HEK293 (cell line): ENCODE measurements at regions not wholly inside any gene's neighbourhood (a gene's known extent, or its start where the extent isn't known, plus 50 kb on each side); places are given as distances from the start of the nearest gene placed in this dataset.

Source experiments
- CTCF ChIA-PET: fragments of 350-600 bp; formaldehyde crosslinking; extraction: SDS; loops from one replicate; lab custom pipeline; 2021; ENCODE audit warnings: antibody characterized with exemption; lab: Yijun Ruan, JAX
- POLR2A ChIA-PET: fragments of 300-600 bp; formaldehyde crosslinking; extraction: SDS; loops from one replicate; lab custom pipeline; 2020; ENCODE audit warnings: antibody characterized with exemption, inconsistent platforms; lab: Yijun Ruan, JAX
- H3K27ac ChIP-seq: fragments of 200-500 bp; sonication (Bioruptor generic); 2 replicates; pipeline ENCODE4 v1.5.1; 2014; ENCODE audit warnings: low read depth, low read length, control low read depth, inconsistent platforms; ENCODE audit errors: extremely low read depth
- H3K36me3 ChIP-seq, 2 experiments: fragments of 200-500 bp in 1 of 2; sonication (Bioruptor generic) in 1 of 2; 1 replicate in 1 of 2; 2 replicates in 1 of 2; pipeline ENCODE4 v1.5.1; 2014 to 2017; ENCODE audit warnings: inconsistent platforms in 2 of 2, low read length in 2 of 2; ENCODE audit not compliant: control insufficient read depth in 2 of 2, insufficient read depth in 1 of 2
- H3K4me1 ChIP-seq: fragments of 200-500 bp; sonication (Bioruptor generic); 2 replicates; pipeline ENCODE4 v1.5.1; 2014; ENCODE audit warnings: mild to moderate bottlenecking, low read length, inconsistent platforms; ENCODE audit not compliant: control insufficient read depth, insufficient read depth
- H3K4me3 ChIP-seq: 2 replicates; pipeline ENCODE4 v1.5.1; 2011; ENCODE audit warnings: low read depth, mild to moderate bottlenecking, control low read depth, low read length, moderate library complexity
- H3K9me3 ChIP-seq: fragments of 200-500 bp; sonication (Bioruptor generic); 2 replicates; pipeline ENCODE4 v1.5.1; 2014; ENCODE audit warnings: low read depth, low read length, inconsistent platforms; ENCODE audit not compliant: control insufficient read depth, insufficient read depth
- AEBP2 ChIP-seq: fragments of 450-650 bp; formaldehyde crosslinking; IDR thresholded peaks from 2 replicates; pipeline ENCODE4 v1.5.1; 2016; ENCODE audit warnings: missing biosample characterization, missing genetic modification characterization, borderline replicate concordance
- BCL11A ChIP-seq: fragments of 450-650 bp; formaldehyde crosslinking; IDR thresholded peaks from 2 replicates; pipeline ENCODE4 v1.5.1; 2016; ENCODE audit warnings: low read depth, missing biosample characterization, missing genetic modification characterization
- FEZF1 ChIP-seq: fragments of 450-650 bp; formaldehyde crosslinking; IDR thresholded peaks from 2 replicates; pipeline ENCODE4 v1.5.1; 2016; ENCODE audit warnings: missing biosample characterization, missing genetic modification characterization
- GFI1B ChIP-seq: fragments of 450-650 bp; formaldehyde crosslinking; IDR thresholded peaks from 2 replicates; pipeline ENCODE4 v1.5.1; 2016; ENCODE audit warnings: missing biosample characterization, missing genetic modification characterization
- KLF10 ChIP-seq: fragments of 450-650 bp; IDR thresholded peaks from 2 replicates; pipeline ENCODE4 v1.5.1; 2018; ENCODE audit warnings: missing biosample characterization, mild to moderate bottlenecking, missing genetic modification characterization
- KLF17 ChIP-seq: fragments of 450-650 bp; formaldehyde crosslinking; IDR thresholded peaks from 2 replicates; pipeline ENCODE4 v1.5.1; 2016; ENCODE audit warnings: missing biosample characterization, missing genetic modification characterization
- MZF1 ChIP-seq: fragments of 450-650 bp; formaldehyde crosslinking; IDR thresholded peaks from 2 replicates; pipeline ENCODE4 v1.5.1; 2017; ENCODE audit warnings: missing biosample characterization, missing genetic modification characterization, borderline replicate concordance
- TRIM28 ChIP-seq: IDR thresholded peaks from 2 replicates; pipeline ENCODE4 v1.6.1; 2011; ENCODE audit warnings: low read length, control low read depth, borderline replicate concordance
- TSHZ1 ChIP-seq: fragments of 450-650 bp; formaldehyde crosslinking; IDR thresholded peaks from 2 replicates; pipeline ENCODE4 v1.5.1; 2016; ENCODE audit warnings: missing biosample characterization, missing genetic modification characterization, borderline replicate concordance
- WT1 ChIP-seq: fragments of 450-650 bp; formaldehyde crosslinking; IDR thresholded peaks from 2 replicates; pipeline ENCODE4 v1.5.1; 2016; ENCODE audit warnings: missing biosample characterization, missing genetic modification characterization
- YY2 ChIP-seq: fragments of 450-650 bp; formaldehyde crosslinking; IDR thresholded peaks from 2 replicates; pipeline ENCODE4 v1.5.1; 2016; ENCODE audit warnings: missing biosample characterization, missing genetic modification characterization
- ZBTB1 ChIP-seq: fragments of 450-650 bp; formaldehyde crosslinking; IDR thresholded peaks from 2 replicates; pipeline ENCODE4 v1.5.1; 2016; ENCODE audit warnings: missing biosample characterization, missing genetic modification characterization
- ZBTB48 ChIP-seq: fragments of 450-650 bp; formaldehyde crosslinking; IDR thresholded peaks from 2 replicates; pipeline ENCODE4 v1.5.1; 2016; ENCODE audit warnings: missing biosample characterization, missing genetic modification characterization
- ZIC2 ChIP-seq: fragments of 450-650 bp; formaldehyde crosslinking; IDR thresholded peaks from 2 replicates; pipeline ENCODE4 v1.5.1; 2016; ENCODE audit warnings: missing biosample characterization, missing genetic modification characterization
- ZNF112 ChIP-seq: fragments of 450-650 bp; formaldehyde crosslinking; IDR thresholded peaks from 2 replicates; pipeline ENCODE4 v1.5.0; 2017; ENCODE audit warnings: missing biosample characterization, missing genetic modification characterization
- ZNF266 ChIP-seq: fragments of 450-650 bp; formaldehyde crosslinking; IDR thresholded peaks from 2 replicates; pipeline ENCODE4 v1.5.1; 2016; ENCODE audit warnings: missing biosample characterization, missing genetic modification characterization, low read depth
- ZNF366 ChIP-seq: fragments of 450-650 bp; formaldehyde crosslinking; conservative IDR thresholded peaks from 2 replicates; pipeline ENCODE4 v1.5.1; 2016; ENCODE audit warnings: missing biosample characterization, missing genetic modification characterization
- ZNF394 ChIP-seq: fragments of 450-650 bp; formaldehyde crosslinking; IDR thresholded peaks from 2 replicates; pipeline ENCODE4 v1.5.1; 2016; ENCODE audit warnings: missing biosample characterization, missing genetic modification characterization, mild to moderate bottlenecking, moderate library complexity, borderline replicate concordance
- ZNF488 ChIP-seq: fragments of 450-650 bp; formaldehyde crosslinking; IDR thresholded peaks from 2 replicates; pipeline ENCODE4 v1.5.1; 2016; ENCODE audit warnings: missing biosample characterization, missing genetic modification characterization
- ZNF514 ChIP-seq: fragments of 450-650 bp; formaldehyde crosslinking; IDR thresholded peaks from 2 replicates; pipeline ENCODE4 v1.5.1; 2016; ENCODE audit warnings: missing biosample characterization, missing genetic modification characterization
- ZNF529 ChIP-seq: fragments of 450-650 bp; formaldehyde crosslinking; IDR thresholded peaks from 2 replicates; pipeline ENCODE4 v1.5.1; 2017; ENCODE audit warnings: missing genetic modification characterization, missing biosample characterization; ENCODE audit not compliant: insufficient replicate concordance
- ZNF561 ChIP-seq: fragments of 450-650 bp; IDR thresholded peaks from 2 replicates; pipeline ENCODE4 v1.5.1; 2018; ENCODE audit warnings: missing biosample characterization, missing genetic modification characterization, borderline replicate concordance
- ZNF701 ChIP-seq: fragments of 450-650 bp; formaldehyde crosslinking; IDR thresholded peaks from 2 replicates; pipeline ENCODE4 v1.5.1; 2016; ENCODE audit warnings: missing biosample characterization, missing genetic modification characterization
- ZNF785 ChIP-seq: fragments of 450-650 bp; formaldehyde crosslinking; IDR thresholded peaks from 2 replicates; pipeline ENCODE4 v1.5.1; 2016; ENCODE audit warnings: missing biosample characterization, missing genetic modification characterization

- no peak for TF ChIP-seq AEBP2 (tag by site-specific recombination)
- no peak for TF ChIP-seq ZNF561 (tag by site-specific recombination)
- no peak for TF ChIP-seq TSHZ1 (tag by site-specific recombination)
- ChIA-PET CTCF (no interaction called here), POLR2A (no interaction called here)
- no peak overlapping the region for H3K27ac ChIP-seq
- H3K36me3 ChIP-seq: no peaks in the 10 kb centered on the region
- no peak overlapping the region for H3K4me3 ChIP-seq
- H3K9me3 ChIP-seq: no peaks in the 10 kb centered on the region
- no peaks in the 10 kb centered on the region for H3K4me1 ChIP-seq
Measured at GRCh38 chr5:87119588-87119987, 148.1 kb upstream of the RASA1 start.

- Histone ChIP-seq H3K9me3 (no peaks in the 10 kb centered on the region), H3K4me3 (no peak overlapping the region), H3K4me1 (no peaks in the 10 kb centered on the region), H3K36me3 (no peaks in the 10 kb centered on the region), H3K27ac (no peak overlapping the region)
- TF ChIP-seq BCL11A (tag by site-specific recombination) (no peak), ZIC2 (tag by site-specific recombination) (no peak), MZF1 (tag by site-specific recombination) (no peak), ZNF701 (tag by site-specific recombination) (no peak), ZNF488 (tag by site-specific recombination) (no peak), FEZF1 (tag by site-specific recombination) (no peak), KLF17 (tag by site-specific recombination) (no peak)
- TF ChIP-seq, all 188 proteins: peak for 0
- ChIA-PET CTCF (no interaction called here), POLR2A (no interaction called here)
Measured at GRCh38 chr5:87120518-87121303, 147.0 kb upstream of the RASA1 start.

GRCh38 chr5:87121304-87122150 is 146.2 kb upstream of the RASA1 start:
- no peaks in the 10 kb centered on the region for H3K4me1 ChIP-seq
- no peak for TF ChIP-seq ZNF394 (tag by site-specific recombination)
- no peak for TF ChIP-seq ZBTB48 (tag by site-specific recombination)
- TF ChIP-seq ZNF529: no peak
- no peak for TF ChIP-seq TRIM28
- TF ChIP-seq ZNF366 (tag by site-specific recombination): no peak
- no peak for TF ChIP-seq WT1 (tag by site-specific recombination)
- no peak for TF ChIP-seq GFI1B
- no peak for TF ChIP-seq ZNF785 (tag by site-specific recombination)
- no peak for TF ChIP-seq KLF10
- TF ChIP-seq YY2: no peak
- TF ChIP-seq ZNF514 (tag by site-specific recombination): no peak
- TF ChIP-seq ZNF266 (tag by site-specific recombination): no peak
- no peak for TF ChIP-seq ZNF112 (tag by site-specific recombination)
- TF ChIP-seq ZBTB1 (tag by site-specific recombination): no peak

More at GRCh38 chr5:87121304-87122150, 146.2 kb upstream of the RASA1 start:
- H3K9me3 ChIP-seq: no peaks in the 10 kb centered on the region
- no peaks in the 10 kb centered on the region for H3K36me3 ChIP-seq
- POLR2A ChIA-PET: no interaction called here
- H3K27ac ChIP-seq: no peak overlapping the region
- no peak overlapping the region for H3K4me3 ChIP-seq
- CTCF ChIA-PET: no interaction called here
